Cardiac fibroblast (primary cell): ENCODE measurements at regions not wholly inside any gene's neighbourhood (a gene's known extent, or its start where the extent isn't known, plus 50 kb on each side); places are given as distances from the start of the nearest gene placed in this dataset.

Experiments used
- DNase-seq, 2 donors: peaks; one replicate each; pipeline versions ENCODE4 v3.0.0 to v3.0.0-alpha.2; 2010; ENCODE audit warnings: low read depth in 2 of 2
- H3K4me3 ChIP-seq, 2 donors: replicated peaks in 1 of 2; 1 replicate in 1 of 2; 2 replicates in 1 of 2; pipeline ENCODE4 v1.5.1; 2011; ENCODE audit warnings: low read depth in 2 of 2, low read length in 2 of 2, mild to moderate bottlenecking in 2 of 2, moderate library complexity in 1 of 2
- CTCF ChIP-seq: IDR thresholded peaks from one replicate; pipeline ENCODE4 v1.5.1; 2011; ENCODE audit warnings: low read depth, mild to moderate bottlenecking, low read length, inconsistent platforms

GRCh38 chr15:36004891-36005490 lies 459.0 kb upstream of the DPH6 start:
- H3K4me3 ChIP-seq, result no peak overlapping the region
- DNase-seq, result no peak
- TF ChIP-seq CTCF, result no peak

DNA sequence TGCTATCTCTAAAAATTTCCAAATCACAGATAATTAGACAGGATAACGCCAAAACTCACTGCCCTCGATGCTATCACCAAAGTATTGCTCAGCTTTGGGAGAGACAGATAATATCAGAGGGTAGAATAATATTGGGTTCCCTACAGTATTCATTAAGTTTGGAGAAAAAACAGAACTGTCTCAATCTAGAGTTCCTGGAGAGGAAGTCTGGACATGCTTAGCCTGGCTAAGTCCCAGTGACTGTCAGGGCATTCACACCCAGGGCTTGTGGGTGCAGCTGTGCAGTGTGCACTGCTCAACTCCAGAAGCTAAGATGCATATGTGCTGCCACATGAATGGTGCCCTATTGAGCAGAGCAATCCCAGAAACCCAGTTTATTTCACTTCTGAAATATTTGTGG lies 459.6 kb upstream of the DPH6 start:
- H3K4me3 ChIP-seq, result no peak overlapping the region
- TF ChIP-seq CTCF, result no peak
- DNase-seq, result no peak

DNA sequence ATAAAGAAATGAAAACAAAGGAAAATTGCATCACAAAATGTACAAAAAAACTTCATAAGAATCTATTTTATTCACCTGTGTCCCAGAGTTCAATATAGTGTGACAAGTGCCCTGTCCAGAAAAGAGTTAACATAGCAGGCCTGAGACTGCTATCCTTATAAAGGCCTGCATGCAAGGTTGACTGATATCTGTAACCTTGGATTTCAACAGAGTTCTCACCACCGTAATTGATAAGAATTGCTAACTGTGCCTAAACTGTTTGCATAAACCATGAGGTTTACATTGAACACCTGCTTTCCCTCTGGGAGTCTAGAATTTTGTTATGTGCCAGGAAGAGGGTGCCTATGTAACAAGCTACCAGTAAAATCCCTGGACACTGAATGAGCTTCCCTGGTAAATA lies 461.7 kb upstream of the DPH6 start:
- TF ChIP-seq CTCF, result no peak
- H3K4me3 ChIP-seq, result no peak overlapping the region
- no peak for DNase-seq

DNA sequence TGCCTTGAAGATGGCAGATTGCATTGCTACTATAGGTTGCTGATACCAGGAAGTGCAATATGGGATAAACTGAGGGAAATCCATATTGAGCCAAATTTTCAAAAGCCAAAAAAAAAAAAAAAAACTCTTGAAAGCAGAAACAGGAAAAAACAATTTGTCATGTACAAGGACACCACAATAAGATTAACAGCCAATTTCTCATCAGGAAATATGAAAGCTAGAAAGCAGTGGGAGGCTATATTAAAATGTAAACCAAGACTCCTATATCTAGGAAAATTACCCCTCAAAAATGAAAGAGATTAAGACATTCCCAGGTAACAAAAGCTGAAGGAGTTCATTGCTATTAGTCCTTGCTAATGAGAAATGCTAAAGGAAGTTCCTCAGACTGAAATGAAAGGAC lies 462.8 kb upstream of the DPH6 start:
- DNase-seq, result no peak
- TF ChIP-seq CTCF, result no peak
- no peak overlapping the region for H3K4me3 ChIP-seq

- no peak overlapping the region for H3K4me3 ChIP-seq
- peak; percentile 51 to 52 for DNase-seq
- no peak for TF ChIP-seq CTCF
These were observed 478.2 kb upstream of the DPH6 start for GRCh38 chr15:36024031-36024688.

DNA sequence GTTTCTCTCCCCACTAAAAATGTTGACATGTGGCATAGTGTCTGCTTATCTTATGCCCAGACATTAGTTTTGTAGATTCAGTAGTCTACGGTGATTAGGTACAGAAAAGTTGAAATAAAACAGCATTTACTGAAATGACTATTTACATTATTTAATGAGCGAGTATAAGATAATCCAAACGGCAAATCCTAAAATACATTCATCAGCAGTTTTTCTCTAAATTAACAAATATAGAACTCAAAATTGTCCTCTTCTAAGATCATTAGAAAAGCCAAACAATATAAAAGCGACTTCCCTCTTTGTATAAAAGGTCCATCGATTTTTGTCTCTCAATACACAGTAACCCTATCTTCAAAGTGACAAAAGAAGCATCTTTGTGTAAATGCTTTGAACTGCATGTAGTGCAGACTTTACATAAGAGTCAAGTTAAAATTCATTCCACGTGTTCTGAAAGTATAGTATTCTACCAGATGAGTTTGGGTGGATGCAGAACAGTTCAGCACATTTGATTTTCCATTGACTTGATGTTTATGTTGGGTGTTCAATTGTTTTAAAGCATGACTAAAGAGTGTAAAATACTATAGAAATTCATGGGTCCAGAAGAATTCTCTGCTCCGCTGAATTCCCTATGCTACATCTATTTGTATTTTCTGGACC lies 480.8 kb upstream of the DPH6 start:
- H3K4me3 ChIP-seq, result no peak overlapping the region
- TF ChIP-seq CTCF, result no peak
- no peak for DNase-seq
